MCF 10A (cell line): ENCODE measurements at regions not wholly inside any gene's neighbourhood (a gene's known extent, or its start where the extent isn't known, plus 50 kb on each side); places are given as distances from the start of the nearest gene placed in this dataset.

Experiments
- BruUV-seq: library from RNA; stranded (reverse); fragments of 400-500 nt; replicated peaks from 2 replicates; lab custom pipeline; 2021; lab: Mats Ljungman, UMichigan
- CTCF ChIA-PET: fragments of 300-600 bp; sonication (Branson Sonifier 250); formaldehyde crosslinking; extraction: SDS; loops from one replicate; lab custom pipeline; 2021; ENCODE audit warnings: antibody characterized with exemption, inconsistent platforms; lab: Yijun Ruan, JAX
- POLR2A ChIA-PET: fragments of 300-600, 350-650 bp; sonication (Branson Sonifier 250); formaldehyde crosslinking; extraction: SDS; loops from one replicate; lab custom pipeline; 2020; ENCODE audit warnings: antibody characterized with exemption, inconsistent platforms; lab: Yijun Ruan, JAX
- DNase-seq: peaks from one replicate; pipeline ENCODE4 v3.0.0-alpha.2; 2018; ENCODE audit not compliant: unreplicated experiment
- H3K27ac Mint-ChIP-seq: one replicate; pipeline ENCODE4 v1.8.0; 2022; ENCODE audit warnings: mild to moderate bottlenecking, low read depth, mixed read lengths; ENCODE audit not compliant: unreplicated experiment
- H3K27me3 Mint-ChIP-seq: one replicate; pipeline ENCODE4 v1.8.0; 2022; ENCODE audit warnings: mixed read lengths; ENCODE audit not compliant: insufficient read depth, unreplicated experiment
- H3K36me3 Mint-ChIP-seq: one replicate; pipeline ENCODE4 v1.8.0; 2022; ENCODE audit warnings: mild to moderate bottlenecking, moderate library complexity, mixed read lengths; ENCODE audit not compliant: insufficient read depth, unreplicated experiment
- H3K4me1 Mint-ChIP-seq: one replicate; pipeline ENCODE4 v1.8.0; 2022; ENCODE audit warnings: mixed read lengths; ENCODE audit not compliant: insufficient read depth, unreplicated experiment
- H3K4me3 Mint-ChIP-seq: one replicate; pipeline ENCODE4 v1.8.0; 2022; ENCODE audit warnings: mild to moderate bottlenecking, moderate library complexity, mixed read lengths; ENCODE audit not compliant: unreplicated experiment
- H3K9me3 Mint-ChIP-seq: one replicate; pipeline ENCODE4 v1.8.0; 2022; ENCODE audit warnings: mixed read lengths; ENCODE audit not compliant: unreplicated experiment
- intact Hi-C: fragments of 100-400 bp; cut with micrococcal nuclease; formaldehyde crosslinking; loops from 2 replicates; pipeline ENCODE4 v1.14.1; 2022
- TF ChIP-seq, protein P1 (sequence below): fragments of 200-600 bp; IDR thresholded peaks from one replicate; pipeline ENCODE4 v1.8.0; 2022; ENCODE audit warnings: antibody characterized with exemption, mild to moderate bottlenecking; ENCODE audit not compliant: unreplicated experiment

DNA sequence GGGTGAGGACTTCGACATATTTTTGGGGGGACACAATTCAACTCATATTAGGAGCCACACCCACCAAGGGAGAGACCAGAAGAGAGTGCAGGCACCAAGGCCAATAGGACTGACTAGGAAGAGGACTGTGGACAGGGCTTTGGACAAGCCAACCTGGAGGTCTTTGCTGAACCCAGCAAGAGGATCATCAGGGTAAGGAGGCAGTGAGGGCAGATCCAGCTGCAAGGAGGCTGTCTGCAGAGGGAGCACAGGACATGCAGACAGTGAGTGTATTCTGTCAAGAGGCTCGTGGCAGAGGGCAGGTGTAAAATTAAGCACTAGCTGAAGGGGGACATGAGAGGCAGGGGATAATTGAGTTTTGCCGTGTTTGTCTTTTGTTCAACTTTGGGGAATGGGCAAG is 83.4 kb upstream of the MGMT start:
- H3K27ac Mint-ChIP-seq = no peak overlapping the region
- H3K36me3 Mint-ChIP-seq = no peaks in the 10 kb centered on the region
- H3K4me1 Mint-ChIP-seq = peaks cover 7% of the 10 kb centered on the region
- BruUV-seq = no TSS peak
- TF ChIP-seq, protein P1, sequence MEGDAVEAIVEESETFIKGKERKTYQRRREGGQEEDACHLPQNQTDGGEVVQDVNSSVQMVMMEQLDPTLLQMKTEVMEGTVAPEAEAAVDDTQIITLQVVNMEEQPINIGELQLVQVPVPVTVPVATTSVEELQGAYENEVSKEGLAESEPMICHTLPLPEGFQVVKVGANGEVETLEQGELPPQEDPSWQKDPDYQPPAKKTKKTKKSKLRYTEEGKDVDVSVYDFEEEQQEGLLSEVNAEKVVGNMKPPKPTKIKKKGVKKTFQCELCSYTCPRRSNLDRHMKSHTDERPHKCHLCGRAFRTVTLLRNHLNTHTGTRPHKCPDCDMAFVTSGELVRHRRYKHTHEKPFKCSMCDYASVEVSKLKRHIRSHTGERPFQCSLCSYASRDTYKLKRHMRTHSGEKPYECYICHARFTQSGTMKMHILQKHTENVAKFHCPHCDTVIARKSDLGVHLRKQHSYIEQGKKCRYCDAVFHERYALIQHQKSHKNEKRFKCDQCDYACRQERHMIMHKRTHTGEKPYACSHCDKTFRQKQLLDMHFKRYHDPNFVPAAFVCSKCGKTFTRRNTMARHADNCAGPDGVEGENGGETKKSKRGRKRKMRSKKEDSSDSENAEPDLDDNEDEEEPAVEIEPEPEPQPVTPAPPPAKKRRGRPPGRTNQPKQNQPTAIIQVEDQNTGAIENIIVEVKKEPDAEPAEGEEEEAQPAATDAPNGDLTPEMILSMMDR = no peak
- no peak for DNase-seq
- H3K27me3 Mint-ChIP-seq = no peaks in the 10 kb centered on the region
- H3K4me3 Mint-ChIP-seq = no peak overlapping the region
- ChIA-PET CTCF (interaction anchor here (0.7 kb wide), 1 partner anchor 726 kb away, joined by 3 read pairs; no protein-coding TSS in a partner anchor), POLR2A (no interaction called here)
- no peaks in the 10 kb centered on the region for H3K9me3 Mint-ChIP-seq
- intact Hi-C loops = no loop called here

DNA sequence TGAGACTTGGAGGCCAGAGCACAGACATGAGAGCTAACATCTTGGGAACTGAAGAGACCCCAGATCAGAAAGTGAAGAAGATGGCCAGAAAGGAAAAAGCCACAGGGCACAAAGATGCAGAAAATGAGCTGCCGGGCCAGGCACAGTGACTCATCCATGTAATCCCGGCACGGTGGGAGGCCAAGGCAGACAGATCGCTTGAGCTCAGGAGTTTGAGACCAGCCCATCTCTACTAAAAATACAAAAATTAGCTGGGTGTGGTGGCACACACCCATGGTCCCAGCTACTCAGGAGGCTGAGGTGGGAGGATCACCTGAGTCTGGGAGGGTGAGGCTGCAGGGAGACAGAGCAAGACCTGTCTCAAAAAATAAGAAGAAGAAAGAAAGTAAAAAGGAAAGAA is 81.4 kb upstream of the MGMT start:
- intact Hi-C loops = no loop called here
- ChIA-PET CTCF (no interaction called here), POLR2A (no interaction called here)
- peak; percentile 48 for DNase-seq
- TF ChIP-seq, protein P1 = no peak
- H3K4me3 Mint-ChIP-seq = no peak overlapping the region
- H3K27me3 Mint-ChIP-seq = no peaks in the 10 kb centered on the region
- no peak overlapping the region for H3K27ac Mint-ChIP-seq
- BruUV-seq = no TSS peak
- H3K4me1 Mint-ChIP-seq = peaks cover 7% of the 10 kb centered on the region
- no peaks in the 10 kb centered on the region for H3K36me3 Mint-ChIP-seq
- no peaks in the 10 kb centered on the region for H3K9me3 Mint-ChIP-seq

DNA sequence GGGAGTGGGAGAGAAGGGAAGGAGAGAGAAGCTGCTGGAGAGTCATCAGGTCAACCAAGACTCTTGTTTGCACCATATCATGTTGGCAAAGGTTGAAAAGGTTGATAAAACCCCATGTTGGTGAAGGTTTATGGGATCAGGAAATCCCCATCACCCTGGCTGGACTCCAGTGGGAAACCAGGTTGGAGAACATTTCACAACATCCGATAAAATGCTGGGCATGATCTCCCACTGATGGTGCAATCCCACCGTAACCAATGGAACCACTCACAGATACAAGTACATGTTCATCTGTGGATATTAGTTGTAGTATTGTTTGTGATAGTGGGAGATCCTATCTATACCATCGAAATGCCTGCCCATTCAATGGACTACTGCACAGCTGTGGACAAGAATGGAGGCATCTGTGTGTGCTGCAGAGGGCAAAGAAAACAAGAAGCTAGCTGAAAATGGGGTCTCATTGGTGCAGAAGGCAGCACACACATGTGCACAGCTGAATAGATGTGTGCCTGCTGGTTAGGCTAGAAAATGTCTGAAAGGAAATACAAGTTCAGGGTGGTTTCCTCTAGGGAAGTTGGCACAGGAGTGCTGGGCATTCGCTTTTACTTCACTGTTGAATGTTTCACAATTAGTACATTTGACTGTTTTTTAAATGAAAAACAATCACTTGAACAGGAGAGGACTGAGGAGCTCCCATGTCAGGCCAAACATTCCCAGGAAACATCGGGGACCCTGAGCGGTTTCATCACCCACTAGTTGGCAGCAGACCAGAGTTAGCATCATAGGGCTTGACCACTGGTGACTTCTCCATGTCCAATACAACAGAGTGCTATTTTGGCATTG is 80.4 kb upstream of the MGMT start:
- DNase-seq = peak; percentile 56

DNA sequence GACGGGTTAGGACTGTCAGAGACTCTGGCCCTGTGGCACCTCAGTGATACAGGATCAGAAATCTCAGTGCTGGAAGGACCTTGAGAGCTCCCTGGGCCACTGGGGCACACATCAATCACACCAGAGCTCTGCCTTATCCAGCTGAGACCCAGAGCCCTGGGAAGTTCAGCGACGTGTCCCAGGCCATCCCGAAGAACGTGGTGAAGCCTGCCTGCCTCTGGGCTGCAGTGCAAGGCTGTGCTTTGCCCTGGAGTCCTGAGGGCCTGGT is 79.8 kb upstream of the MGMT start:
- no peak for DNase-seq
- no peak overlapping the region for H3K27ac Mint-ChIP-seq
- no peaks in the 10 kb centered on the region for H3K9me3 Mint-ChIP-seq
- BruUV-seq = no TSS peak
- H3K4me1 Mint-ChIP-seq = peaks cover 7% of the 10 kb centered on the region
- no peaks in the 10 kb centered on the region for H3K36me3 Mint-ChIP-seq
- ChIA-PET POLR2A (no interaction called here), CTCF (no interaction called here)
- intact Hi-C loops = no loop called here
- no peak overlapping the region for H3K4me3 Mint-ChIP-seq
- TF ChIP-seq, protein P1 = no peak
- no peaks in the 10 kb centered on the region for H3K27me3 Mint-ChIP-seq

More for the DNA sequence above, 80.4 kb upstream of the MGMT start:
- Mint-ChIP-seq H3K4me3 (no peak overlapping the region), H3K4me1 (peaks cover 7% of the 10 kb centered on the region), H3K27ac (no peak overlapping the region), H3K9me3 (no peaks in the 10 kb centered on the region), H3K36me3 (no peaks in the 10 kb centered on the region), H3K27me3 (no peaks in the 10 kb centered on the region)
- intact Hi-C loops = no loop called here
- CTCF ChIA-PET = no interaction called here
- TF ChIP-seq, protein P1 = no peak
- POLR2A ChIA-PET = no interaction called here
- BruUV-seq = no TSS peak
